Naive thymus-derived CD4-positive, alpha-beta T cell (primary cell): ENCODE measurements at regions not wholly inside any gene's neighbourhood (a gene's known extent, or its start where the extent isn't known, plus 50 kb on each side); places are given as distances from the start of the nearest gene placed in this dataset.

Experiments
- ATAC-seq: fragments of 150-1000 bp; cut with Tn5 transposase; 2 replicates; pipeline ENCODE4 v1.10.0; 2021; ENCODE audit warnings: mild to moderate bottlenecking, moderate library complexity
- CTCF ChIA-PET: fragments of 350-600 bp; sonication (Branson Sonifier 250); formaldehyde crosslinking; loops from one replicate; lab custom pipeline; 2021; ENCODE audit warnings: antibody characterized with exemption; lab: Charles Lee
- POLR2A ChIA-PET: fragments of 350-600 bp; sonication (Branson Sonifier 250); formaldehyde crosslinking; loops from one replicate; lab custom pipeline; 2021; ENCODE audit warnings: antibody characterized with exemption, inconsistent platforms; lab: Charles Lee
- DNase-seq, 9 donors: peaks; one replicate each; pipeline versions ENCODE4 v3.0.0 to v3.0.0-alpha.2; 2020 to 2022; ENCODE audit warnings: mixed read lengths in 1 of 9
- H3K27ac ChIP-seq: one replicate; pipeline ENCODE4 v1.7.0; 2013; ENCODE audit warnings: mild to moderate bottlenecking, low read depth, low read length, moderate library complexity
- H3K27me3 ChIP-seq, 2 donors: one replicate each; pipeline ENCODE4 v1.7.0; 2013; ENCODE audit warnings: low read length in 2 of 2, mild to moderate bottlenecking in 2 of 2, moderate library complexity in 2 of 2; ENCODE audit not compliant: control insufficient read depth in 2 of 2, insufficient read depth in 2 of 2
- H3K36me3 ChIP-seq, 3 experiments: 1 replicate in 2 of 3; 2 replicates in 1 of 3; pipeline ENCODE4 v1.7.0; 2013; ENCODE audit warnings: low read length in 3 of 3, mild to moderate bottlenecking in 3 of 3, moderate library complexity in 1 of 3; ENCODE audit not compliant: insufficient read depth in 3 of 3, control insufficient read depth in 2 of 3
- H3K4me1 ChIP-seq, 2 donors: one replicate each; pipeline ENCODE4 v1.7.0; 2013; ENCODE audit warnings: low read length in 2 of 2, mild to moderate bottlenecking in 2 of 2, moderate library complexity in 1 of 2; ENCODE audit not compliant: control insufficient read depth in 2 of 2, insufficient read depth in 2 of 2
- H3K4me3 ChIP-seq: 2 replicates; pipeline ENCODE4 v1.7.0; 2013; ENCODE audit warnings: mild to moderate bottlenecking, low read length
- H3K9me3 ChIP-seq, 3 experiments: 1 replicate in 2 of 3; 2 replicates in 1 of 3; pipeline ENCODE4 v1.7.0; 2013; ENCODE audit warnings: low read length in 3 of 3; ENCODE audit not compliant: control insufficient read depth in 2 of 3
- H3K27ac Mint-ChIP-seq, 9 donors: one replicate each; pipeline ENCODE4 v1.8.0; 2020 to 2022; ENCODE audit warnings: mixed read lengths in 9 of 9, mild to moderate bottlenecking in 8 of 9, moderate library complexity in 5 of 9, inconsistent platforms in 2 of 9
- H3K27me3 Mint-ChIP-seq, 5 donors: one replicate each; pipeline ENCODE4 v1.8.0; 2021 to 2022; ENCODE audit warnings: mixed read lengths in 5 of 5, mild to moderate bottlenecking in 1 of 5
- H3K36me3 Mint-ChIP-seq, 5 donors: one replicate each; pipeline ENCODE4 v1.8.0; 2020 to 2022; ENCODE audit warnings: mixed read lengths in 5 of 5, mild to moderate bottlenecking in 3 of 5, inconsistent platforms in 1 of 5
- H3K4me1 Mint-ChIP-seq, 7 donors: one replicate each; pipeline ENCODE4 v1.8.0; 2020 to 2022; ENCODE audit warnings: mixed read lengths in 7 of 7, mild to moderate bottlenecking in 3 of 7, inconsistent platforms in 1 of 7
- H3K4me3 Mint-ChIP-seq, 10 donors: one replicate each; pipeline ENCODE4 v1.8.0; 2020 to 2022; ENCODE audit warnings: mild to moderate bottlenecking in 10 of 10, mixed read lengths in 10 of 10, moderate library complexity in 6 of 10, inconsistent platforms in 2 of 10
- H3K9me3 Mint-ChIP-seq, 11 donors: one replicate each; pipeline ENCODE4 v1.8.0; 2020 to 2022; ENCODE audit warnings: mixed read lengths in 11 of 11, mild to moderate bottlenecking in 4 of 11, inconsistent platforms in 1 of 11, moderate library complexity in 1 of 11
- intact Hi-C, 2 donors: fragments of 100-400 bp; cut with micrococcal nuclease; formaldehyde crosslinking; loops; one replicate each; pipeline ENCODE4 v1.15.1; 2023

DNA sequence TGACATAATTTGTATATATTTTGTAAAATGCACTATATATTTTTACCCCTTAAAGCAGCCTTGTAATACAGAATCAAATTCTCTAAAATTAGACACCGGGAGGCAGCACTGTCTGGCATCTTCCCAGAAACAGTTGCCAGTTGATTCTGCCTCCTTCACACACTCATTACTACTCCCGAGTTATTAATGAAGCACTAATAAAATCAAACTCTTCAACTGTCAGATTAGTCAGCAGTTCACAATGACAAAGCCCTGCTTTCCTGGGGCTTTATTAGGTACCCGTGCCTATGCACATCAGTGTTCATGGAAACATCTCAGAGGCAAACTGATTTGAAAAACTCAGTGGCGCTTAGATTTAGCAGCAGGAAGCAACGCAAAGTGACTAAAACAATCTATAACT lies 103.5 kb upstream of the VEGFC start:
- Mint-ChIP-seq H3K27ac (no peak overlapping the region), H3K4me1 (no peaks in the 10 kb centered on the region), H3K27me3 (peaks cover 0 to 19% (median 0%) of the 10 kb centered on the region in 5 donors), H3K36me3 (no peaks in the 10 kb centered on the region), H3K4me3 (no peak overlapping the region), H3K9me3 (peaks cover 0 to 6% (median 0%) of the 10 kb centered on the region in 11 donors)
- Histone ChIP-seq H3K9me3 (no peaks in the 10 kb centered on the region), H3K4me3 (no peak overlapping the region), H3K36me3 (no peaks in the 10 kb centered on the region), H3K4me1 (no peaks in the 10 kb centered on the region), H3K27ac (no peak overlapping the region), H3K27me3 (no peaks in the 10 kb centered on the region)
- DNase-seq: no peak
- no peak for ATAC-seq
- ChIA-PET POLR2A (no interaction called here), CTCF (no interaction called here)
- intact Hi-C loops: no loop called here

DNA sequence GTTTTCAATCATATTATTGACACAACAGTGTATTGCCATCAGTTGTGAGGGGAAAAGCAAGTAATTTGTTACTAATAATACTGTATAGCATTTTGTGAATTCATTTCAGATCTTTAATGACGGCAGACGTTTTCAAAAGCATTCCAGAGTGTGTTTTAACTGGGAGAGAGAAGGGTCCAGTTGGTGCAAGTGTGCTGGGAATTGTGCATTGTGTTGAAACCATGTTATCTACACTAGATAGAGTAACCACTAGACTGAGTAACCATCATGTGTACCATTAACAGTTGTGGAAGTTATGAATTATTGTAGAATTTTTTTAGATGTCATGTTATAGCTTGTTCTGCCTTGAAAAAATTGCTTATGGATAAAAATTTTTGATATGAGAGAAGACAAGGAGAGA lies 104.5 kb upstream of the VEGFC start:
- H3K36me3 Mint-ChIP-seq: no peaks in the 10 kb centered on the region
- no peak for ATAC-seq
- H3K27ac ChIP-seq: no peak overlapping the region
- no peak for DNase-seq
- intact Hi-C loops: no loop called here
- no peaks in the 10 kb centered on the region for H3K4me1 ChIP-seq
- peaks cover 0 to under 1% (median 0%) of the 10 kb centered on the region in 7 donors for H3K4me1 Mint-ChIP-seq
- H3K9me3 Mint-ChIP-seq: peaks cover 0 to 6% (median 0%) of the 10 kb centered on the region in 11 donors
- no peaks in the 10 kb centered on the region for H3K27me3 ChIP-seq
- no peak overlapping the region for H3K4me3 ChIP-seq
- peaks cover 0 to 19% (median 0%) of the 10 kb centered on the region in 5 donors for H3K27me3 Mint-ChIP-seq
- ChIA-PET CTCF (no interaction called here), POLR2A (no interaction called here)
- H3K9me3 ChIP-seq: no peaks in the 10 kb centered on the region
- H3K27ac Mint-ChIP-seq: no peak overlapping the region
- no peaks in the 10 kb centered on the region for H3K36me3 ChIP-seq
- no peak overlapping the region for H3K4me3 Mint-ChIP-seq

DNA sequence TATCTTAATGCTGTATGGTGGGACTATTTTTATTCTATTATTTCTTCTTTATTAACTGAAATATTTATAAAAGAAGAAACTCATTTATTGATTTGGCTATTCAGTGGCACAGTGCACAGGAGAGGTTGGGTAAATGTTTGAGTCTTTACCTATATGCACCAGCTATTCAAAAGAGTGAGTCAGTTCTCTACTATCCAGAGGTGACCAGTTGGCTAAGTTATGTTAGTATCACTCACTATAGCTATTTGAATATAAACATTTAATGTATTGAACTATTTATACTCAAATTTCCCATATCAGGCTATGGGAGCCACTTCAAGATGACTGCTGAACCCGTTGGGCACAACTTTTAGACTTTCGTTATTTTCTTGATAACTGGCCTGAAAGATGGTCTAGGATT lies 106.1 kb upstream of the VEGFC start:
- Mint-ChIP-seq H3K27ac (no peak overlapping the region), H3K4me1 (peaks cover 0 to 13% (median 0%) of the 10 kb centered on the region in 7 donors), H3K27me3 (peaks cover 0 to 19% (median 0%) of the 10 kb centered on the region in 5 donors), H3K4me3 (no peak overlapping the region), H3K9me3 (peaks cover 0 to 6% (median 0%) of the 10 kb centered on the region in 11 donors), H3K36me3 (no peaks in the 10 kb centered on the region)
- intact Hi-C loops: no loop called here
- POLR2A ChIA-PET: no interaction called here
- no peak for ATAC-seq
- Histone ChIP-seq H3K27ac (no peak overlapping the region), H3K4me1 (no peaks in the 10 kb centered on the region), H3K27me3 (no peaks in the 10 kb centered on the region), H3K9me3 (no peaks in the 10 kb centered on the region), H3K4me3 (no peak overlapping the region), H3K36me3 (no peaks in the 10 kb centered on the region)
- CTCF ChIA-PET: no interaction called here
- DNase-seq: no peak

DNA sequence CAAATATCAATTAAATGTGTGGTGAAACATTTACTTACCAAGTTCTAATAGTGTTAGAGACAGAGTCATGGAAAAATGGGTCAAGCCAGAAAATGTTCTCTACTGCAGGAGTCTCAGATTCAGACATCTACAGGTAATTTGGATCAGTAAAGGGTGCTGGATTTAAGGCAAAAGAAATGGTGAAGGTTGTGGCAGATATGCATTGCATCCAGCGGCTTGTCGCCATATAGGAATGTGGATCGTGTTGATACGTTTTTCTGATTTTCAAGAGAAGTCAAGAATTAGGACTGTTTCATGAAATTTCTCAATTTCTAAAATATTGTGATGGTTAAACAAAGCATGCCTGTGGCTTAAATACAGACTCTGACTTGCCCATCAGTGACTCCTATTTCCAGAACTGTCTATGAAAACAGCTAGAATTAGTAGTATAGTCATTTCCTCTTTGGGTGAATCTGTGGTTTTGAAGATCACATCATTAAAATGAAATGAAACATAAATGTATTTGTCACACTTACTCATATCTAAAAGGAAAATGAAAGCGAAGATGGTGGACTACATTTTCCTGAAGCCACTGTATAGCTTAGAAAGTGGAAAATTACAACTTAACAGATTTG lies 110.1 kb upstream of the VEGFC start:
- ChIA-PET CTCF (no interaction called here), POLR2A (no interaction called here)
- Mint-ChIP-seq H3K9me3 (peaks cover 0 to 6% (median 0%) of the 10 kb centered on the region in 11 donors), H3K27ac (peak overlapping the region in 1 of 9 donors; percentile 31), H3K27me3 (peaks cover 0 to 6% (median 0%) of the 10 kb centered on the region in 5 donors), H3K4me1 (peaks cover 0 to 17% (median 0%) of the 10 kb centered on the region in 7 donors), H3K4me3 (peak overlapping the region in 1 of 10 donors; percentile 45), H3K36me3 (peaks cover 0 to 2% (median 0%) of the 10 kb centered on the region in 5 donors)
- no peak overlapping the region for H3K4me3 ChIP-seq
- no peaks in the 10 kb centered on the region for H3K4me1 ChIP-seq
- no peak overlapping the region for H3K27ac ChIP-seq
- no peaks in the 10 kb centered on the region for H3K27me3 ChIP-seq
- no peaks in the 10 kb centered on the region for H3K9me3 ChIP-seq
- intact Hi-C loops: loop anchor here in 1 of 2 donors (1.0 to 10.0 kb wide), 5 partner anchors 113 to 708 kb away; partner anchors contain the start of genes AGA and SPATA4
- DNase-seq (no peak), ATAC-seq (no peak)
- H3K36me3 ChIP-seq: no peaks in the 10 kb centered on the region

- H3K4me1 Mint-ChIP-seq: peaks cover 0 to 17% (median 0%) of the 10 kb centered on the region in 7 donors
- Histone ChIP-seq H3K4me3 (no peak overlapping the region), H3K9me3 (no peaks in the 10 kb centered on the region), H3K36me3 (no peaks in the 10 kb centered on the region), H3K27ac (no peak overlapping the region), H3K4me1 (no peaks in the 10 kb centered on the region), H3K27me3 (no peaks in the 10 kb centered on the region)
- intact Hi-C loops: loop anchor here in 1 of 2 donors (10.0 kb wide), 2 partner anchors 408 to 582 kb away; no protein-coding TSS in a partner anchor
- peaks cover 0 to 5% (median 0%) of the 10 kb centered on the region in 11 donors for H3K9me3 Mint-ChIP-seq
- H3K36me3 Mint-ChIP-seq: peaks cover 0 to 2% (median 0%) of the 10 kb centered on the region in 5 donors
- CTCF ChIA-PET: no interaction called here
- POLR2A ChIA-PET: no interaction called here
- H3K27me3 Mint-ChIP-seq: peaks cover 0 to 5% (median 0%) of the 10 kb centered on the region in 5 donors
- no peak for ATAC-seq
- H3K27ac Mint-ChIP-seq: no peak overlapping the region
- no peak overlapping the region for H3K4me3 Mint-ChIP-seq
- DNase-seq: no peak
Measured at GRCh38 chr4:176906709-176907108, 114.0 kb upstream of the VEGFC start.

DNA sequence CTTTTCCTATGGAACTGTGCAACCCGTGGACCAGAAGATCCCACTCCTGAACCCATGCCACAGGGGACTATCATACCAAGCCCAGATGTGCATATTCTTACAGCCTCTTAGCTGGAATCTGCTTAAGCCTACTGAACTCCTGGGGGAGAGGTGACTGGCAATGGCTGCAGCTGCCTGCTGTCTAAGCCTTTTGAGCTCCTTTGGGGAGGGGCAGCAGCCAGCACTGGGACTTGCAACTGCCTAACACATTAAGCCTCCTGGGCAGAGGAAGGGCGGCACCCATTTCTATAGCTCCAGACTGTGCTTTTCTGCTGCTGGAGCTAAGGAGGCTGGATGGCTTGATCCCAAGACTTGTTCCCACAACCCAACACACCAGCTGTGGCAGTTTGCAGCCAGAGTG lies 117.9 kb upstream of the VEGFC start:
- ATAC-seq: no peak
- no peak overlapping the region for H3K4me3 Mint-ChIP-seq
- no peak overlapping the region for H3K4me3 ChIP-seq
- intact Hi-C loops: no loop called here
- no peak overlapping the region for H3K27ac ChIP-seq
- CTCF ChIA-PET: no interaction called here
- H3K36me3 Mint-ChIP-seq: peaks cover 0 to 4% (median 0%) of the 10 kb centered on the region in 5 donors
- no peaks in the 10 kb centered on the region for H3K4me1 Mint-ChIP-seq
- H3K4me1 ChIP-seq: no peaks in the 10 kb centered on the region
- DNase-seq: no peak
- peaks cover 0 to 5% (median 0%) of the 10 kb centered on the region in 5 donors for H3K27me3 Mint-ChIP-seq
- H3K36me3 ChIP-seq: no peaks in the 10 kb centered on the region
- POLR2A ChIA-PET: no interaction called here
- H3K27me3 ChIP-seq: no peaks in the 10 kb centered on the region
- H3K9me3 Mint-ChIP-seq: peaks cover 2 to 20% (median 12%) of the 10 kb centered on the region in 11 donors
- H3K27ac Mint-ChIP-seq: no peak overlapping the region
- H3K9me3 ChIP-seq: no peaks in the 10 kb centered on the region

DNA sequence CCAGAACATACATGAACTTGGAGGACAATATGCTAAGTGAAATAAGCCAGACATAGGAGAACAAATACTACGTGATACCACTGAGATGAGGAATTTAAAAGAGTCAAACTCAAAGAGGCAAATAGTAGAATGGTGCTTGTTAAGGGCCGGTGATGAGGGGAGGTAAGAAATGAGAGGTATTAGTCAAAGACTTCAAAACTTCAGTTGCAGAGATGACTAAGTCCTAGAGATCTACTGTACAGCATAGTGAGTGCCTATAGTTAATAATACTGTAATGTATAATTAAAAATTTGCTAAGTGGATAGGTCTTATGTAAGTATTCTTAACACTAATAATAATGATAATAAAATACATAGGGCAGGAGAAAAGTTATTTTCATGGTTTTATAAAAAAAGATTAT lies 126.9 kb upstream of the VEGFC start:
- no peaks in the 10 kb centered on the region for H3K27me3 ChIP-seq
- Mint-ChIP-seq H3K36me3 (no peaks in the 10 kb centered on the region), H3K9me3 (peaks cover 0 to 12% (median 4%) of the 10 kb centered on the region in 11 donors), H3K4me1 (no peaks in the 10 kb centered on the region), H3K27me3 (no peaks in the 10 kb centered on the region), H3K4me3 (no peak overlapping the region), H3K27ac (no peak overlapping the region)
- DNase-seq (no peak), ATAC-seq (no peak)
- CTCF ChIA-PET: no interaction called here
- H3K4me1 ChIP-seq: no peaks in the 10 kb centered on the region
- no peak overlapping the region for H3K27ac ChIP-seq
- intact Hi-C loops: no loop called here
- no peaks in the 10 kb centered on the region for H3K36me3 ChIP-seq
- POLR2A ChIA-PET: no interaction called here
- H3K9me3 ChIP-seq: no peaks in the 10 kb centered on the region
- no peak overlapping the region for H3K4me3 ChIP-seq
